ENCODE measurements at regions not wholly inside any gene's neighbourhood (a gene's known extent, or its start where the extent isn't known, plus 50 kb on each side); places are given as distances from the start of the nearest gene placed in this dataset.

DNA sequence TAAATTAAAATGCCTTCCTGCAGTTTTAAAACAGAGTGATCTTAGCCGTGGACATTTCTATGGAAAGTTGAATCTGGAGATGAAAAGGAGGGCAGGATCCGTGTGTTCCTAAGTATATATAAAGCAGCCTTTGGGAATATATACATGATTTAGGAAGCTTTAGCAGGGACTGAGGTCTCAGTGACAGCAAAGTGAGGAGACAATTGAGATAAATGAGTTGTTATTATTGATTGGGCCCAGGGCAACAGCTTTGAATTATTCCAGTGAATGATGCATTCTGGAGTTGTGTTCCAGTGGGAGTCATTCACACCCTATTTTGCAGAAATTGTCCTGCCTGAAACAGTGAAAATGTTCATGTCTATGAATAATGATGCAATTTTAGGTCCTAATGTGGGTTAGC lies 281.4 kb downstream of the BCHE start:
- Histone ChIP-seq H3K9me3 (no peaks in the 10 kb centered on the region), H3K27me3 (no peaks in the 10 kb centered on the region), H3K4me3 (no peak overlapping the region), H3K4me1 (no peaks in the 10 kb centered on the region), H3K36me3 (no peaks in the 10 kb centered on the region), H3K27ac (no peak overlapping the region)
- WGBS, result 74% methylated on average over 2 of the region's 2 CpGs
- DNase-seq (ENCODE audit: low spot score in 2 of 2), result no peak
- TF ChIP-seq, protein P1, sequence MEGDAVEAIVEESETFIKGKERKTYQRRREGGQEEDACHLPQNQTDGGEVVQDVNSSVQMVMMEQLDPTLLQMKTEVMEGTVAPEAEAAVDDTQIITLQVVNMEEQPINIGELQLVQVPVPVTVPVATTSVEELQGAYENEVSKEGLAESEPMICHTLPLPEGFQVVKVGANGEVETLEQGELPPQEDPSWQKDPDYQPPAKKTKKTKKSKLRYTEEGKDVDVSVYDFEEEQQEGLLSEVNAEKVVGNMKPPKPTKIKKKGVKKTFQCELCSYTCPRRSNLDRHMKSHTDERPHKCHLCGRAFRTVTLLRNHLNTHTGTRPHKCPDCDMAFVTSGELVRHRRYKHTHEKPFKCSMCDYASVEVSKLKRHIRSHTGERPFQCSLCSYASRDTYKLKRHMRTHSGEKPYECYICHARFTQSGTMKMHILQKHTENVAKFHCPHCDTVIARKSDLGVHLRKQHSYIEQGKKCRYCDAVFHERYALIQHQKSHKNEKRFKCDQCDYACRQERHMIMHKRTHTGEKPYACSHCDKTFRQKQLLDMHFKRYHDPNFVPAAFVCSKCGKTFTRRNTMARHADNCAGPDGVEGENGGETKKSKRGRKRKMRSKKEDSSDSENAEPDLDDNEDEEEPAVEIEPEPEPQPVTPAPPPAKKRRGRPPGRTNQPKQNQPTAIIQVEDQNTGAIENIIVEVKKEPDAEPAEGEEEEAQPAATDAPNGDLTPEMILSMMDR (IDR thresholded peaks at IDR 0.05), result no peak
- TF ChIP-seq POLR2AphosphoS5 (IDR thresholded peaks at IDR 0.05) (no peak), POLR2A (IDR thresholded peaks at IDR 0.05) (no peak), EP300 (IDR thresholded peaks at IDR 0.05) (no peak)

DNA sequence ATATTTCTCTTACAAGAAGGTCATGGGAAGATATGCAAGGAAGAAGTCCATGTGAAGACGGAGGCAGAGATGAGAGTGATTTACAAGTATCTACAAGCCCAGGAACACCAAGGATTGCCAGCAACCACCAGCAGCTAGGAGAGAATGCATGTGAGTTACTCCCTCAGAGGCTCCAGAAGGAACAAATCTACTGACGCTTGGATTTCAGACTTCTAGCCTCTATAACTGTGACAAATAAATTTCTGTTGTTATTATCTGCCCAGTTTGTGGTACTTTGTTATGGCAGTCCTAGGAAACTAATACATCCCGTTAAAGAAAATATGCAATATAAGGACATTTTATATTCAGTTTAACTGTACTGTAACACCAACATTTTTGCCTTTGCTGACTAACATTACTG lies 283.9 kb downstream of the BCHE start:
- Histone ChIP-seq H3K4me1 (no peaks in the 10 kb centered on the region), H3K36me3 (no peaks in the 10 kb centered on the region), H3K9me3 (no peaks in the 10 kb centered on the region), H3K27ac (no peak overlapping the region), H3K27me3 (no peaks in the 10 kb centered on the region), H3K4me3 (no peak overlapping the region)
- no peak for DNase-seq (ENCODE audit: low spot score in 2 of 2)
- 68% methylated on average over 3 of the region's 3 CpGs for WGBS
- TF ChIP-seq EP300 (IDR thresholded peaks at IDR 0.05) (no peak), POLR2AphosphoS5 (IDR thresholded peaks at IDR 0.05) (no peak), POLR2A (IDR thresholded peaks at IDR 0.05) (no peak)
- TF ChIP-seq, protein P1 (IDR thresholded peaks at IDR 0.05), result no peak

DNA sequence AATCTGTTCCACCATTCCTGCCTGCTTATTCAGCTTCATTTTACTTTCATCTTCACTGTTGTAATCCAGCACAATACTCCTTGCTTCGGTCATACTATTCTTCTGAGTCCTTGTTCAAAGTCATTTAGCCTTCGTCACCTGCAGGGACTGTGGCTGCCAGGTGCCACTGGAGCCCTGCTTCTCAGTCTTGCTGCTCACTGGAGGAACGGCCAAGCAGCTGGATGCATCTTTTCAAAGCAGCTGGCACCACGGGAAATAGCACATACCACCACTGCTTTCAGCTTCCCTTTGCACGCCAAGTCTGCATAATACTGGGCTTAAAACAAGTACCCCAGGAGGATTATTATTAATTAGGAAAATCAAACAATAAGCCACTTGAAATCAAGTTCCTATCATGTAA lies 287.6 kb downstream of the BCHE start:
- 52% methylated on average over 5 of the region's 5 CpGs for WGBS
- no peaks in the 10 kb centered on the region for H3K4me1 ChIP-seq
- no peaks in the 10 kb centered on the region for H3K9me3 ChIP-seq
- TF ChIP-seq EP300 (IDR thresholded peaks at IDR 0.05) (no peak), POLR2A (IDR thresholded peaks at IDR 0.05) (no peak), POLR2AphosphoS5 (IDR thresholded peaks at IDR 0.05) (no peak)
- TF ChIP-seq, protein P1 (IDR thresholded peaks at IDR 0.05), result no peak
- no peaks in the 10 kb centered on the region for H3K27me3 ChIP-seq
- no peaks in the 10 kb centered on the region for H3K36me3 ChIP-seq
- H3K27ac ChIP-seq, result no peak overlapping the region
- DNase-seq (ENCODE audit: low spot score in 2 of 2), result no peak
- no peak overlapping the region for H3K4me3 ChIP-seq

DNA sequence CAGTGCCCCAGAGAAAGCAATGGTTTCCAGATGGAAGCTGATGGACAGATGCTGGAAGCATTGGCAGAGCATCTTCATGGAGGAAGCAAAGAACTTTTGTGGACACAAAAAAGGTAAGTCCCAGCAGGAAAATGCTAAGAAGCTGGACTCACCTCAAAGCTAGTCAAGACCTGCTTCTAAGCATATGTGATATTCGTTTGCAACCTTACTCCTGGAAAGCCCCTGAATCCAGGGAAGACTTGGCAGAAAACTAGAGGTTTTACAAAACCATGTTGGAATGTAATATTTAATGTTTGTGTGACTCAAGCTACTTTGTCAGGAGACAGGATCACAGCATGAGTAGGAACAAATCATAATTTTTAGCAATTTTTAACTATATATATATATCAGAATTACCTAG lies 288.2 kb downstream of the BCHE start:
- H3K27me3 ChIP-seq, result no peaks in the 10 kb centered on the region
- TF ChIP-seq EP300 (IDR thresholded peaks at IDR 0.05), result no peak
- TF ChIP-seq POLR2A (IDR thresholded peaks at IDR 0.05), result no peak
- TF ChIP-seq POLR2AphosphoS5 (IDR thresholded peaks at IDR 0.05), result no peak
- TF ChIP-seq, protein P1 (IDR thresholded peaks at IDR 0.05), result no peak
- no peak overlapping the region for H3K4me3 ChIP-seq
- no peaks in the 10 kb centered on the region for H3K36me3 ChIP-seq
- no peaks in the 10 kb centered on the region for H3K9me3 ChIP-seq
- no peaks in the 10 kb centered on the region for H3K4me1 ChIP-seq
- DNase-seq (ENCODE audit: low spot score in 2 of 2), result no peak
- 22% methylated on average over 1 of the region's 1 CpG for WGBS
- no peak overlapping the region for H3K27ac ChIP-seq

DNA sequence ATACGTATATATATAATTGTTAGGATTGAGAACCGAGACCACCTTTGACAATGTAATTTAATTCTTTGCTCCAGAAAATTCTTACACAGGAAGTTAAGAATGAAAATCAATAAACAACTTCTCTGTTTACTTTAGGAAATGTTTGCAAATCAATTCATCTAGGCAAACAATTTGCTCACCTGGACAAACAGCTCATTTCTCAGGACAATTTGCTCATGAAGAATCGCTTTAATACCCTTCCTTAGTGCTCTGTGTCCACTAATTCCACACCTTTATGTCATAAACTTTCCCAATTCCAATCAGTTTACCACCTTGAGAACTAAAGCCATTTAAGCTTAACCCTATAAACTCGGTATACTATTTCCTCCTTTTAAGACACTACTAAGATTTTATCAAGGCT lies 292.2 kb downstream of the BCHE start:
- H3K4me3 ChIP-seq, result no peak overlapping the region
- no peak for DNase-seq (ENCODE audit: low spot score in 2 of 2)
- no peaks in the 10 kb centered on the region for H3K36me3 ChIP-seq
- no peaks in the 10 kb centered on the region for H3K9me3 ChIP-seq
- TF ChIP-seq, protein P1 (IDR thresholded peaks at IDR 0.05), result no peak
- TF ChIP-seq EP300 (IDR thresholded peaks at IDR 0.05) (no peak), POLR2AphosphoS5 (IDR thresholded peaks at IDR 0.05) (no peak)
- 79% methylated on average over 4 of the region's 4 CpGs for WGBS
- H3K4me1 ChIP-seq, result no peaks in the 10 kb centered on the region
- no peaks in the 10 kb centered on the region for H3K27me3 ChIP-seq
- H3K27ac ChIP-seq, result no peak overlapping the region

All from suprapubic skin (tissue), 4 donors.